Astrocyte (in vitro differentiated cells and primary cell): ENCODE measurements at regions not wholly inside any gene's neighbourhood (a gene's known extent, or its start where the extent isn't known, plus 50 kb on each side); places are given as distances from the start of the nearest gene placed in this dataset.

Source experiments
- CTCF ChIP-seq: IDR thresholded peaks from 2 replicates; pipeline ENCODE4 v1.5.1; 2011; ENCODE audit warnings: low read depth, mild to moderate bottlenecking, inconsistent platforms, low read length, moderate library complexity; ENCODE audit not compliant: insufficient read depth
- EZH2 ChIP-seq: IDR thresholded peaks from 2 replicates; pipeline ENCODE4 v1.6.1; 2012; ENCODE audit warnings: mild to moderate bottlenecking, low read length, inconsistent platforms; ENCODE audit not compliant: insufficient read depth

DNA sequence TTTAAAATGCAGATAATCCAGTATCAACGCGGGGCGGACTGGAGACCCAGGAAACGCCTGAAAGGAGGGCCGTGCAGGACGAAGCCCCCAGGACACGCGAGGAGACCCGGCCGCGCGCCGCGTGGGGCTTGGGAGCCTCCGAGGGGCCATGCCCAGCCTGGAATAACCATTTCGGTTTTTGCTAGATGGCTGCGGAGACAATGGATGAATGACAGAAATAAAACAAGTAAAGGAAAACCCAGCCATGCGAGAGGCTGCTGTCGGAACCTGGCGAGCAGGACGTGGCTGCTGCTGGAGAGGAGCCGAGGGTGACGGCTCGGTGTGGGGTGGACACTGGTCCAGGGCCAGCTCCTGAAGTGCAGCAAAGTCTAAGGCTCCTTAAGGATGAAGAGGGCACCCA is 227.2 kb upstream of the ADARB2 start:
- TF ChIP-seq CTCF (no peak), EZH2 (no peak)
